AG04449 (cell line): ENCODE measurements at regions not wholly inside any gene's neighbourhood (a gene's known extent, or its start where the extent isn't known, plus 50 kb on each side); places are given as distances from the start of the nearest gene placed in this dataset.

Experiments
- CTCF ChIA-PET: fragments of 350-600 bp; formaldehyde crosslinking; extraction: SDS; loops from one replicate; lab custom pipeline; 2021; ENCODE audit warnings: antibody characterized with exemption; lab: Yijun Ruan, JAX
- POLR2A ChIA-PET: fragments of 400-600, 350-600 bp; formaldehyde crosslinking; extraction: SDS; loops from one replicate; lab custom pipeline; 2020; ENCODE audit warnings: antibody characterized with exemption, inconsistent platforms; lab: Yijun Ruan, JAX
- DNase-seq: peaks from one replicate; pipeline ENCODE4 v3.0.0-alpha.2; 2010; ENCODE audit warnings: low read depth, low spot score
- H3K4me3 ChIP-seq: 2 replicates; pipeline ENCODE4 v1.5.1; 2011; ENCODE audit warnings: low read depth, mild to moderate bottlenecking, control low read depth, low read length
- TF ChIP-seq, protein P1 (sequence below): IDR thresholded peaks from one replicate; pipeline ENCODE4 v1.5.1; 2011; ENCODE audit warnings: mild to moderate bottlenecking, moderate library complexity, low read length, control low read depth, inconsistent platforms; ENCODE audit not compliant: insufficient read depth; ENCODE audit errors: missing control alignments

- ChIA-PET POLR2A (no interaction called here), CTCF (no interaction called here)
- H3K4me3 ChIP-seq = no peak overlapping the region
- TF ChIP-seq, protein P1, sequence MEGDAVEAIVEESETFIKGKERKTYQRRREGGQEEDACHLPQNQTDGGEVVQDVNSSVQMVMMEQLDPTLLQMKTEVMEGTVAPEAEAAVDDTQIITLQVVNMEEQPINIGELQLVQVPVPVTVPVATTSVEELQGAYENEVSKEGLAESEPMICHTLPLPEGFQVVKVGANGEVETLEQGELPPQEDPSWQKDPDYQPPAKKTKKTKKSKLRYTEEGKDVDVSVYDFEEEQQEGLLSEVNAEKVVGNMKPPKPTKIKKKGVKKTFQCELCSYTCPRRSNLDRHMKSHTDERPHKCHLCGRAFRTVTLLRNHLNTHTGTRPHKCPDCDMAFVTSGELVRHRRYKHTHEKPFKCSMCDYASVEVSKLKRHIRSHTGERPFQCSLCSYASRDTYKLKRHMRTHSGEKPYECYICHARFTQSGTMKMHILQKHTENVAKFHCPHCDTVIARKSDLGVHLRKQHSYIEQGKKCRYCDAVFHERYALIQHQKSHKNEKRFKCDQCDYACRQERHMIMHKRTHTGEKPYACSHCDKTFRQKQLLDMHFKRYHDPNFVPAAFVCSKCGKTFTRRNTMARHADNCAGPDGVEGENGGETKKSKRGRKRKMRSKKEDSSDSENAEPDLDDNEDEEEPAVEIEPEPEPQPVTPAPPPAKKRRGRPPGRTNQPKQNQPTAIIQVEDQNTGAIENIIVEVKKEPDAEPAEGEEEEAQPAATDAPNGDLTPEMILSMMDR = no peak
- no peak for DNase-seq
Measured at GRCh38 chr2:105570326-105570725, 171.5 kb upstream of the FHL2 start.

GRCh38 chr2:105569606-105570005, 170.8 kb upstream of the FHL2 start:
- DNase-seq = no peak
- ChIA-PET POLR2A (no interaction called here), CTCF (no interaction called here)

GRCh38 chr2:105567996-105568494, 169.2 kb upstream of the FHL2 start:
- CTCF ChIA-PET = interaction anchor here (1.5 kb wide), 1 partner anchor 24 kb away, joined by 4 read pairs; no protein-coding TSS in a partner anchor
- POLR2A ChIA-PET = no interaction called here
- TF ChIP-seq, protein P1 = no peak
- DNase-seq = no peak
- H3K4me3 ChIP-seq = peak overlapping the region; percentile 18; the same call in 1 of the 2 replicates

More at GRCh38 chr2:105569606-105570005, 170.8 kb upstream of the FHL2 start:
- TF ChIP-seq, protein P1 = no peak
- H3K4me3 ChIP-seq = no peak overlapping the region

- CTCF ChIA-PET = interaction anchor here (0.7 to 3.1 kb wide), 3 partner anchors 14 to 19 kb away, joined by 3 to 10 read pairs (median 3); no protein-coding TSS in a partner anchor
- H3K4me3 ChIP-seq = no peak overlapping the region
- POLR2A ChIA-PET = no interaction called here
- no peak for DNase-seq
- TF ChIP-seq, protein P1 = no peak
Measured at GRCh38 chr2:105563000-105563719, 164.3 kb upstream of the FHL2 start.

DNA sequence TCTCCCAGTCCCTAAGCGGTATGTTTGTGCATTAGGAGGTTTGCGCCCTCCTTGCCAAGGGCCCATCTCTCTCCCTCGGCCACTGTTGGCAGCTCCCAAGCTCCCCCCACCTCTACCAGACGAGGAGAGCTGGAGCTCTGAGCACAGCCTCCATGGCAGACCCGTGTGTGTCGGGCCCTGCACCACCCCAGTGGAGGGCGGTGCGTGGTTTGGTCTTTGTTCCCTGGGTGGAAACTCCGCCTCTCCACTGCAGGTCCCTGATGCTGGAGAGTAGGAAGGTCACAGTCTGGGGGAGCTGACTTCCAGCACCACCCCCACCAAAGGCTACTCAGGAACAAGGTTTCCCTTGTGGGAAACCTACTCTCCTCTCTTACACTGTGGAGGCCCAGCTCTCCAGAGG, 162.6 kb upstream of the FHL2 start:
- TF ChIP-seq, protein P1 = no peak
- H3K4me3 ChIP-seq = no peak overlapping the region
- ChIA-PET CTCF (interaction anchor here (0.5 to 3.1 kb wide), 4 partner anchors 15 to 17 kb away, joined by 3 to 10 read pairs (median 4); no protein-coding TSS in a partner anchor), POLR2A (no interaction called here)
- no peak for DNase-seq

DNA sequence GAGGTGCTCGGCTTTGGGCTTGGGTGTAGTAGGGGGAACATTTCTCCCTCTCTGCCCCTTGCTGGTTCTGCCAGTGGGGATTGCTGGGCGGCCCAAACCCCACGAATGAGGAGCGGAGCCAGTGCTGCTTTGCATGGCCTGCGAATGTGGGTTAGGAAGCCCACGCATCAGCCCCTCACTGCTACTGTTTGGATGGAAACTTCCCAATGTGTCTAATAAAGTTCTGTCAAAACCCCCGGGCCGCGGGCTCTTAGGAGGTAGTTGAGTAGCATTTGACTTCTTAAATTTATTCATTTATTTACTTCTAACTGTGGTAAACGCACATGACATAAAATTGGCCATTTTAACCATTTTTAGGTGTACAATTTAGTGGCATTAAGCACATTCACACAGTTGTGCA, 161.3 kb upstream of the FHL2 start:
- TF ChIP-seq, protein P1 = no peak
- DNase-seq = no peak
- ChIA-PET CTCF (no interaction called here), POLR2A (no interaction called here)
- H3K4me3 ChIP-seq = no peak overlapping the region
